ENCODE measurements at regions not wholly inside any gene's neighbourhood (a gene's known extent, or its start where the extent isn't known, plus 50 kb on each side); places are given as distances from the start of the nearest gene placed in this dataset.

DNA sequence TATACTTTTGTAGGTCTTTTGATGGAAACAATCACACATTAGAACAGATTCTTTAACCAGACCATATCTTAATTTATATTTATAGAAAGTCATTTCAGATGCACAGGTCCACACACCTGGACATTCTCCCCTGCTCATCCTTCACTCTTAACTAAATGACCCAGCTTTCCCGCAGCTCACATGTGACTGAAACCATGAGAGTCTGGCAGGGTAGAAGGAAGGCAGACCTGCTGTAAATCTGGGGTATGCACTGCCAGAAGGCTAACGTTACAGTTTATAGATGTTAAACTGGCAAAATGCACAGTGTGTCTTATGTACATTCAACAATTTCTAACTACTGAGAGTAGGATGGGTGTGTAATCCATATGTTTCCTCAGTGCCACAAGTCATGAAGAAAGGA, 359.5 kb upstream of the SPTLC3 start:
- Histone ChIP-seq H4K20me1 (ENCODE audit: control insufficient read depth, extremely low read depth, insufficient read depth, low read length) (no peaks in the 10 kb centered on the region), H3K79me2 (ENCODE audit: control insufficient read depth, insufficient read depth, low read length) (no peaks in the 10 kb centered on the region), H3K9me1 (ENCODE audit: control insufficient read depth, extremely low read depth, insufficient read depth, low read length) (no peaks in the 10 kb centered on the region), H3K4me3 (ENCODE audit: control insufficient read depth in 2 of 3, extremely low read depth in 1 of 3, insufficient read depth in 2 of 3, low read depth in 1 of 3, low read length in 3 of 3) (no peak overlapping the region), H3K27ac (ENCODE audit: control insufficient read depth, insufficient read depth, low read length) (no peak overlapping the region), H3K9me3 (ENCODE audit: control insufficient read depth, low read depth, low read length) (no peaks in the 10 kb centered on the region), H3K9ac (ENCODE audit: control insufficient read depth, extremely low read depth, insufficient read depth, low read length) (no peak overlapping the region), H3K4me2 (ENCODE audit: control insufficient read depth, extremely low read depth, insufficient read depth, low read depth, low read length) (no peak overlapping the region), H2AFZ (ENCODE audit: control insufficient read depth, low read length) (no peak overlapping the region), H3K27me3 (ENCODE audit: control insufficient read depth, extremely low read depth, insufficient read depth, low read length) (no peaks in the 10 kb centered on the region), H3K4me1 (ENCODE audit: control insufficient read depth, extremely low read depth, insufficient read depth, low read length) (no peaks in the 10 kb centered on the region), H3K36me3 (ENCODE audit: control insufficient read depth in 2 of 2, extremely low read depth in 1 of 2, insufficient read depth in 2 of 2, low read length in 2 of 2) (no peaks in the 10 kb centered on the region)
- dilution Hi-C loops (cut with MboI; ENCODE audit: extremely low pct_ligation_motif_present, low sequenced_read_pairs) = no loop called here
- no peak for FAIRE-seq
- no peak for DNase-seq (ENCODE audit: low read depth, low spot score)
- TF ChIP-seq, protein P1, sequence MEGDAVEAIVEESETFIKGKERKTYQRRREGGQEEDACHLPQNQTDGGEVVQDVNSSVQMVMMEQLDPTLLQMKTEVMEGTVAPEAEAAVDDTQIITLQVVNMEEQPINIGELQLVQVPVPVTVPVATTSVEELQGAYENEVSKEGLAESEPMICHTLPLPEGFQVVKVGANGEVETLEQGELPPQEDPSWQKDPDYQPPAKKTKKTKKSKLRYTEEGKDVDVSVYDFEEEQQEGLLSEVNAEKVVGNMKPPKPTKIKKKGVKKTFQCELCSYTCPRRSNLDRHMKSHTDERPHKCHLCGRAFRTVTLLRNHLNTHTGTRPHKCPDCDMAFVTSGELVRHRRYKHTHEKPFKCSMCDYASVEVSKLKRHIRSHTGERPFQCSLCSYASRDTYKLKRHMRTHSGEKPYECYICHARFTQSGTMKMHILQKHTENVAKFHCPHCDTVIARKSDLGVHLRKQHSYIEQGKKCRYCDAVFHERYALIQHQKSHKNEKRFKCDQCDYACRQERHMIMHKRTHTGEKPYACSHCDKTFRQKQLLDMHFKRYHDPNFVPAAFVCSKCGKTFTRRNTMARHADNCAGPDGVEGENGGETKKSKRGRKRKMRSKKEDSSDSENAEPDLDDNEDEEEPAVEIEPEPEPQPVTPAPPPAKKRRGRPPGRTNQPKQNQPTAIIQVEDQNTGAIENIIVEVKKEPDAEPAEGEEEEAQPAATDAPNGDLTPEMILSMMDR (optimal IDR thresholded peaks at IDR 0.05 in 1 of 3, IDR thresholded peaks at IDR 0.05 in 1 of 3, conservative IDR thresholded peaks at IDR 0.05 in 1 of 3; ENCODE audit: extremely low read depth in 1 of 3, insufficient read depth in 2 of 3, low read length in 3 of 3) = no peak
- no peak for TF ChIP-seq EZH2 (IDR thresholded peaks at IDR 0.05; ENCODE audit: low read length)

DNA sequence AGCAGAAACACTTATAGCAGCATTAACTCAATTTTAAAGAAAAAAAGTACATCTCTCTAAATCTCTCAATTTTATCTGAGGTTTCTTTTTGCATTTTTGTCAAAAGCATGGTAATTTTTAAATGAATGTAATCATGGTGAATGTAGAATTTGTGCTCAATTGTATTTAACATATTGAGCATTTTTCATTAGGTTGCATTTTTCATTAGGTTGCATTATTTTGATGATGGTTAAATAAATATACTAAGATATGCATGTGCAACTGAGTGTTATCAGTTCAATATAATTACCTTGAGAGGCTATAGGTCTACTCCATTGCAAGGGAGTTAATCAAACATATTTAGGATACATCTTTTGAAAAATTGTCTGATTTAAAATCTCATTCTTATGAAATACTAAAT, 355.1 kb upstream of the SPTLC3 start:
- H3K36me3 ChIP-seq (ENCODE audit: control insufficient read depth in 2 of 2, extremely low read depth in 1 of 2, insufficient read depth in 2 of 2, low read length in 2 of 2) = no peaks in the 10 kb centered on the region
- H3K9ac ChIP-seq (ENCODE audit: control insufficient read depth, extremely low read depth, insufficient read depth, low read length) = no peak overlapping the region
- no peaks in the 10 kb centered on the region for H3K9me1 ChIP-seq (ENCODE audit: control insufficient read depth, extremely low read depth, insufficient read depth, low read length)
- dilution Hi-C loops (cut with MboI; ENCODE audit: extremely low pct_ligation_motif_present, low sequenced_read_pairs) = no loop called here
- H4K20me1 ChIP-seq (ENCODE audit: control insufficient read depth, extremely low read depth, insufficient read depth, low read length) = no peaks in the 10 kb centered on the region
- TF ChIP-seq, protein P1 (optimal IDR thresholded peaks at IDR 0.05 in 1 of 3, IDR thresholded peaks at IDR 0.05 in 1 of 3, conservative IDR thresholded peaks at IDR 0.05 in 1 of 3; ENCODE audit: extremely low read depth in 1 of 3, insufficient read depth in 2 of 3, low read length in 3 of 3) = no peak
- no peak for TF ChIP-seq EZH2 (IDR thresholded peaks at IDR 0.05; ENCODE audit: low read length)
- no peak for DNase-seq (ENCODE audit: low read depth, low spot score)
- no peaks in the 10 kb centered on the region for H3K9me3 ChIP-seq (ENCODE audit: control insufficient read depth, low read depth, low read length)
- no peaks in the 10 kb centered on the region for H3K4me1 ChIP-seq (ENCODE audit: control insufficient read depth, extremely low read depth, insufficient read depth, low read length)
- H3K27me3 ChIP-seq (ENCODE audit: control insufficient read depth, extremely low read depth, insufficient read depth, low read length) = no peaks in the 10 kb centered on the region
- no peaks in the 10 kb centered on the region for H3K79me2 ChIP-seq (ENCODE audit: control insufficient read depth, insufficient read depth, low read length)
- no peak overlapping the region for H2AFZ ChIP-seq (ENCODE audit: control insufficient read depth, low read length)
- H3K4me2 ChIP-seq (ENCODE audit: control insufficient read depth, extremely low read depth, insufficient read depth, low read depth, low read length) = no peak overlapping the region
- no peak for FAIRE-seq
- H3K4me3 ChIP-seq (ENCODE audit: control insufficient read depth in 2 of 3, extremely low read depth in 1 of 3, insufficient read depth in 2 of 3, low read depth in 1 of 3, low read length in 3 of 3) = no peak overlapping the region
- H3K27ac ChIP-seq (ENCODE audit: control insufficient read depth, insufficient read depth, low read length) = no peak overlapping the region
